Upper lobe of left lung (tissue), 6 donors: ENCODE measurements at regions not wholly inside any gene's neighbourhood (a gene's known extent, or its start where the extent isn't known, plus 50 kb on each side); places are given as distances from the start of the nearest gene placed in this dataset.

Source experiments
- ATAC-seq, 2 donors: fragments of 200-7000 bp; cut with Tn5 transposase; one replicate each; pipeline ENCODE4 v1.9.1; 2022; ENCODE audit warnings: mild to moderate bottlenecking in 2 of 2, moderate library complexity in 2 of 2; ENCODE audit not compliant: low FRiP score in 2 of 2
- DNase-seq, 2 donors: peaks; one replicate each; pipeline ENCODE4 v3.0.0-alpha.2; 2019 to 2020
- H3K27ac ChIP-seq, 4 donors: fragments of 200-600 bp; sonication (generic); one replicate each; pipeline ENCODE4 v1.5.1; 2016 to 2019
- H3K27me3 ChIP-seq, 4 donors: fragments of 200-600 bp; sonication (generic); one replicate each; pipeline ENCODE4 v1.5.1; 2017 to 2019
- H3K36me3 ChIP-seq, 4 donors: fragments of 200-600 bp; sonication (generic); one replicate each; pipeline ENCODE4 v1.5.1; 2016 to 2019
- H3K4me1 ChIP-seq, 4 donors: fragments of 200-600 bp; sonication (generic); one replicate each; pipeline ENCODE4 v1.5.1; 2018 to 2019
- H3K4me3 ChIP-seq, 4 donors: fragments of 200-600 bp; sonication (generic); one replicate each; pipeline ENCODE4 v1.5.1; 2017 to 2019; ENCODE audit warnings: mild to moderate bottlenecking in 2 of 4, moderate library complexity in 1 of 4
- H3K9me3 ChIP-seq, 4 donors: fragments of 200-600 bp; sonication (generic); one replicate each; pipeline ENCODE4 v1.5.1; 2018 to 2019
- CTCF ChIP-seq, 6 experiments: fragments of 450-650 bp in 4 of 6; fragments of 200-600 bp in 2 of 6; sonication (generic) in 2 of 6; IDR thresholded peaks; one replicate each; pipeline ENCODE4 v1.5.1; 2016 to 2019; ENCODE audit warnings: antibody characterized with exemption in 6 of 6
- EP300 ChIP-seq, 4 donors: sonication (generic); formaldehyde crosslinking; IDR thresholded peaks; one replicate each; pipeline ENCODE4 v1.5.1; 2017; ENCODE audit warnings: antibody characterized with exemption in 4 of 4, control low read depth in 2 of 4
- POLR2A ChIP-seq, 4 donors: fragments of 450-650 bp; IDR thresholded peaks; one replicate each; pipeline ENCODE4 v1.5.1; 2016 to 2017; ENCODE audit warnings: antibody characterized with exemption in 4 of 4, mild to moderate bottlenecking in 2 of 4
- POLR2AphosphoS5 ChIP-seq, 2 donors: sonication (generic); formaldehyde crosslinking; IDR thresholded peaks; one replicate each; pipeline ENCODE4 v1.5.1; 2017; ENCODE audit warnings: antibody characterized with exemption in 2 of 2
- WGBS, 2 donors: methylation state at CpG; one replicate each; pipeline ENCODE4 v1.1.5; 2017 to 2018; 5-methylcytosine and 5-hydroxymethylcytosine counted together
- donor health status: DM: no; HTN: no; CAD: no; lungs with moderate emphysema.
- donor health status: DM: no; HTN: yes; CAD: no; lungs with severe emphysema.

DNA sequence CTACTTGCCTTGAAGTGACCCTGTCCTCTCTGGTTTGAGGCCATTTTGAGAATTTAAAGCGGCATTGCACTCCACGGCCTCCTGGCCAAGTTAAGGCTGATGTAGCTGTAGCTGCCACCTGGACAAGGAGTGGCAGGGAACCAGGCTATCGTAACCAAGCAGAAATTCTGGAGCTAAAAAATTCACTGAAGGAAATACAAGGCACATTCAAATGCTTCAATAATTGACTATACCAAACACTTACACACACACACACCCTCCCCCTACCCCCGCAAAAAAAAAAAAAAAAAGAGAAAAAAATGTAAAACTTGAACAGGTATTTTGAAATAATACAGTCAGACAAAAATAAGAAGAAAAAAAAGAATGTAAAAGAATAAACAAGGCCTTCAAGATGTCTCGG, 409.0 kb upstream of the SEMA3A start:
- Histone ChIP-seq H3K4me1 (no peaks in the 10 kb centered on the region), H3K27me3 (no peaks in the 10 kb centered on the region), H3K27ac (no peak overlapping the region), H3K36me3 (no peaks in the 10 kb centered on the region), H3K9me3 (peaks cover 0 to 7% (median 2%) of the 10 kb centered on the region in 4 donors), H3K4me3 (no peak overlapping the region)
- TF ChIP-seq EP300 (IDR thresholded peaks at IDR 0.05) (no peak), CTCF (IDR thresholded peaks at IDR 0.05) (no peak), POLR2AphosphoS5 (IDR thresholded peaks at IDR 0.05) (no peak), POLR2A (IDR thresholded peaks at IDR 0.05) (no peak)
- ATAC-seq, result no peak
- WGBS, 2 donors, result 91 to 94% methylated on average over 5 of the region's 5 CpGs
- DNase-seq, result no peak

- WGBS, 2 donors, result 80 to 82% methylated on average over 4 of the region's 4 CpGs
- no peaks in the 10 kb centered on the region for H3K36me3 ChIP-seq
- DNase-seq, result no peak
- H3K4me3 ChIP-seq, result no peak overlapping the region
- H3K27ac ChIP-seq, result no peak overlapping the region
- no peak for TF ChIP-seq CTCF (IDR thresholded peaks at IDR 0.05)
- TF ChIP-seq POLR2AphosphoS5 (IDR thresholded peaks at IDR 0.05), result no peak
- TF ChIP-seq POLR2A (IDR thresholded peaks at IDR 0.05), result no peak
- TF ChIP-seq EP300 (IDR thresholded peaks at IDR 0.05), result no peak
- no peaks in the 10 kb centered on the region for H3K4me1 ChIP-seq
- H3K9me3 ChIP-seq, result no peaks in the 10 kb centered on the region
- ATAC-seq, result no peak
- no peaks in the 10 kb centered on the region for H3K27me3 ChIP-seq
These were observed 400.4 kb upstream of the SEMA3A start for GRCh38 chr7:84595026-84595425.

- Histone ChIP-seq H3K36me3 (no peaks in the 10 kb centered on the region), H3K27me3 (no peaks in the 10 kb centered on the region), H3K27ac (no peak overlapping the region), H3K9me3 (no peaks in the 10 kb centered on the region), H3K4me1 (no peaks in the 10 kb centered on the region), H3K4me3 (no peak overlapping the region)
- no peak for TF ChIP-seq POLR2AphosphoS5 (IDR thresholded peaks at IDR 0.05)
- no peak for TF ChIP-seq POLR2A (IDR thresholded peaks at IDR 0.05)
- TF ChIP-seq EP300 (IDR thresholded peaks at IDR 0.05), result no peak
- TF ChIP-seq CTCF (IDR thresholded peaks at IDR 0.05), result no peak
- 94 to 97% methylated on average over 2 of the region's 2 CpGs for WGBS, 2 donors
- ATAC-seq (no peak), DNase-seq (no peak)
These were observed 397.3 kb upstream of the SEMA3A start for GRCh38 chr7:84591897-84592296.

DNA sequence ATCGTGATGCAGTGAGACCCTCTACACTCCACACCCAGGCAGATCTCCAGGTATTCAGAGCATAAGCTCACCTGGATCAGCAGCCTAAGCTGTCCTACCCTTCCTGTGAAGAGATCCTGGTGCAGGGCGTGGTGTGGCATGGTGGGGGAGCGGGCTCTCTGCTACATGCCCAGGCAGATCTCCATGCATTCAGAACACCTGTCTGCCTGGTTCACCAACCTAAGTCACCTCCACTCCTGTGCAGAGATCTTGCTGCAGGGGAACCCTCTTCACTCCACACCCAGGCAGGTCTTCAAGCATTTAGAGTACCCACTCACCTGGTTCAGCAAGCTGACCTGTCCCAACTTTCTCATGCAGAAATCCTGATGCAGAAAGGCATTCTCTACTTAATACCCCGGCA, 394.4 kb upstream of the SEMA3A start:
- ATAC-seq, result peak in 1 of 2 donors; percentile 19
- no peak for TF ChIP-seq POLR2A (IDR thresholded peaks at IDR 0.05)
- TF ChIP-seq CTCF (IDR thresholded peaks at IDR 0.05), result no peak
- TF ChIP-seq EP300 (IDR thresholded peaks at IDR 0.05), result no peak
- TF ChIP-seq POLR2AphosphoS5 (IDR thresholded peaks at IDR 0.05), result no peak
- WGBS, 2 donors, result 71 to 100% methylated on average over 3 to 4 of the region's 4 CpGs

GRCh38 chr7:84583331-84583730, 388.7 kb upstream of the SEMA3A start:
- Histone ChIP-seq H3K27ac (no peak overlapping the region), H3K9me3 (no peaks in the 10 kb centered on the region), H3K27me3 (no peaks in the 10 kb centered on the region), H3K36me3 (no peaks in the 10 kb centered on the region), H3K4me1 (no peaks in the 10 kb centered on the region), H3K4me3 (no peak overlapping the region)
- DNase-seq (no peak), ATAC-seq (no peak)
- TF ChIP-seq POLR2AphosphoS5 (IDR thresholded peaks at IDR 0.05) (no peak), EP300 (IDR thresholded peaks at IDR 0.05) (no peak), POLR2A (IDR thresholded peaks at IDR 0.05) (no peak), CTCF (IDR thresholded peaks at IDR 0.05) (no peak)
- WGBS, 2 donors, result 62 to 63% methylated on average over 4 of the region's 4 CpGs

More for the DNA sequence above, 394.4 kb upstream of the SEMA3A start:
- Histone ChIP-seq H3K27ac (no peak overlapping the region), H3K27me3 (no peaks in the 10 kb centered on the region), H3K9me3 (no peaks in the 10 kb centered on the region), H3K36me3 (no peaks in the 10 kb centered on the region), H3K4me1 (no peaks in the 10 kb centered on the region), H3K4me3 (no peak overlapping the region)
- peak in 1 of 2 donors; percentile 2 for DNase-seq
